ENCODE measurements at regions not wholly inside any gene's neighbourhood (a gene's known extent, or its start where the extent isn't known, plus 50 kb on each side); places are given as distances from the start of the nearest gene placed in this dataset.

DNA sequence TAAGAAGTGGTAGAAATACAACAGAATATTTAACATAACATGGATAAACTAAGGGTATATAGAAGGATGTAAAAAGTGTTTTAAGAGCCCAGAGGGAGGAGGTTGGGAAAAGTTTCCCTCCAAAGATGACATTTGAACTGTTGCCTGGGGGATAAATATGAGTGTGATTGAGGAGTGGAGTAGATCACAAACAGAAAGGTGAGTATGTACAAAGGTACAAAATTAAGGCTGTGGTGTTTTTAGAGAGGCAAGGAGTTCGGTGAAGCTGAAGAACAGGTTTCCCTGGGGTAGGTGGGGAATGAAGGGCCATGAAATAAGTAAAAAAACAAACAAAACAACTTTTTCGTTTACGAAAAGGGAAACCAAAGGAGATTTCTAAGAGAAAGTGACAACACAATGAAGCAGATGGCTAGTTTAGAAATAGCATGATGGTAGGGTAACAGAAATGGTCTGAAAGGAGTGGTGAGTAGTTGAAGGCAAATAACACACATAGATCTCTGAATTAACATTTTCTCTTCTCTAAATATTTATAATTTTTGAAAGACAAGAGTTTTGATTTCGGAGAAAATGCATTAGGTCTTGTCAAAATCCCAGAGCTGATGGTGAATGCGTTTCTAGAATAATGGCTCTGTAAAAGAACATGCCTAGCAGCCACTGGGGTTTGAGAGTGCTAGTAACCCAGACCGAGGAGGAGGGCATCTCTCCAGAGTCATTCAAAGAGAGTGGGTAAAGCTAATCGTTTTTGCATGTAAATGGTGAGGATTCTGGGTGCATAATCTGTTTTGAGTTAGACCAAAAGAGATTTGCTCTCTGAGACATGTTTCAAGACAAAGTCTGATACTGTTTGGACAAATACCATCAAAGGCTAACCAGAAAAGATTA, 240.4 kb upstream of the DCN start:
- TF ChIP-seq, protein P1, sequence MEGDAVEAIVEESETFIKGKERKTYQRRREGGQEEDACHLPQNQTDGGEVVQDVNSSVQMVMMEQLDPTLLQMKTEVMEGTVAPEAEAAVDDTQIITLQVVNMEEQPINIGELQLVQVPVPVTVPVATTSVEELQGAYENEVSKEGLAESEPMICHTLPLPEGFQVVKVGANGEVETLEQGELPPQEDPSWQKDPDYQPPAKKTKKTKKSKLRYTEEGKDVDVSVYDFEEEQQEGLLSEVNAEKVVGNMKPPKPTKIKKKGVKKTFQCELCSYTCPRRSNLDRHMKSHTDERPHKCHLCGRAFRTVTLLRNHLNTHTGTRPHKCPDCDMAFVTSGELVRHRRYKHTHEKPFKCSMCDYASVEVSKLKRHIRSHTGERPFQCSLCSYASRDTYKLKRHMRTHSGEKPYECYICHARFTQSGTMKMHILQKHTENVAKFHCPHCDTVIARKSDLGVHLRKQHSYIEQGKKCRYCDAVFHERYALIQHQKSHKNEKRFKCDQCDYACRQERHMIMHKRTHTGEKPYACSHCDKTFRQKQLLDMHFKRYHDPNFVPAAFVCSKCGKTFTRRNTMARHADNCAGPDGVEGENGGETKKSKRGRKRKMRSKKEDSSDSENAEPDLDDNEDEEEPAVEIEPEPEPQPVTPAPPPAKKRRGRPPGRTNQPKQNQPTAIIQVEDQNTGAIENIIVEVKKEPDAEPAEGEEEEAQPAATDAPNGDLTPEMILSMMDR (conservative IDR thresholded peaks at IDR 0.05; ENCODE audit: low read depth, low read length): no peak
- no peak overlapping the region for H3K4me3 ChIP-seq (ENCODE audit: low read depth, low read length)
- no peak for DNase-seq (ENCODE audit: low read depth)

GRCh38 chr12:91422127-91422526, 239.5 kb upstream of the DCN start:
- TF ChIP-seq, protein P1 (conservative IDR thresholded peaks at IDR 0.05; ENCODE audit: low read depth, low read length): no peak
- no peak overlapping the region for H3K4me3 ChIP-seq (ENCODE audit: low read depth, low read length)
- no peak for DNase-seq (ENCODE audit: low read depth)

DNA sequence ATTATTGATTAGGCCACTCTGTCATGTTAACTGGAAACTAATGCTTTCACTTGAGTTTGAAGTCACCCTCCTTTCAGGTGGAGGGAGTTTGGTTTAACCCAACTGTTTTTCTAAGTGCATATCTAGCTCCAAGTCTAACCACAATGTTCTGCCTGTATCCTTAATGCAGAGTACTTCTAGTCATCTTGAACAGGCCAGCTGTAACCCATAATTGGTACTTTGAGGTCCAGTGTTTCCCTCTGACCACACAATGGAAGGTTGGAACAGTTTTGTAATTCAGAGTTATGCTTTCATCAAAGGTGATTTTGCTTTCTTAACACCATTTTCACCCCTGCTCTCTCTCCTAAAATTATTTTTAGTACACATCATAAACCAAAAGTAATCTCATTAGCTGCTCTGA, 237.2 kb upstream of the DCN start:
- DNase-seq (ENCODE audit: low read depth): no peak
- TF ChIP-seq, protein P1 (conservative IDR thresholded peaks at IDR 0.05; ENCODE audit: low read depth, low read length): no peak
- no peak overlapping the region for H3K4me3 ChIP-seq (ENCODE audit: low read depth, low read length)

GRCh38 chr12:91418221-91419090, 235.8 kb upstream of the DCN start:
- no peak overlapping the region for H3K4me3 ChIP-seq (ENCODE audit: low read depth, low read length)
- DNase-seq (ENCODE audit: low read depth): no peak
- TF ChIP-seq, protein P1 (conservative IDR thresholded peaks at IDR 0.05; ENCODE audit: low read depth, low read length): no peak

DNA sequence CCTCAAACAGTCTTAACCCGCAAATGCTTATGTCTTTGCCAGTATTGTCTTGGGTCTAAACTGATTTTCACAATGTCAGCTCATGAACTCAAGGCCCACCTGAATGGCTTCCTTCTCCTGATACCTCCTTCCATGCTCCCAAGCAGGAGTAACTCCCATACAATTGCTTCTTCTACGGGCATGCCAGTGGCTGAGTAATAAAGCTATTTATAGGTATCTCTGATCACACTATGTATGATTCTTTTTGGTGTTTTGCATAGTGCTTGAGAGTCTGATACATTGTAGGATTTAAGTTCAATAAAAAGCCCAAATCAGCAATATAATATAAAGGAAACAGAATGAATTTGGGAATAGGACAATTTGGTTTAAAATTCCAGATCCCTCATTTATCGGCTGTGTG, 235.0 kb upstream of the DCN start:
- H3K4me3 ChIP-seq (ENCODE audit: low read depth, low read length): no peak overlapping the region
- DNase-seq (ENCODE audit: low read depth): no peak
- TF ChIP-seq, protein P1 (conservative IDR thresholded peaks at IDR 0.05; ENCODE audit: low read depth, low read length): no peak

- H3K4me3 ChIP-seq (ENCODE audit: low read depth, low read length): no peak overlapping the region
- TF ChIP-seq, protein P1 (conservative IDR thresholded peaks at IDR 0.05; ENCODE audit: low read depth, low read length): no peak
- DNase-seq (ENCODE audit: low read depth): no peak
These were observed 232.0 kb upstream of the DCN start for GRCh38 chr12:91414636-91415035.
